ENCODE measurements at regions not wholly inside any gene's neighbourhood (a gene's known extent, or its start where the extent isn't known, plus 50 kb on each side); places are given as distances from the start of the nearest gene placed in this dataset.

GRCh38 chr5:173472164-173472563, 143.9 kb upstream of the STC2 start:
- no peak for DNase-seq (ENCODE audit: low read depth in 4 of 4, low spot score in 3 of 4)

DNA sequence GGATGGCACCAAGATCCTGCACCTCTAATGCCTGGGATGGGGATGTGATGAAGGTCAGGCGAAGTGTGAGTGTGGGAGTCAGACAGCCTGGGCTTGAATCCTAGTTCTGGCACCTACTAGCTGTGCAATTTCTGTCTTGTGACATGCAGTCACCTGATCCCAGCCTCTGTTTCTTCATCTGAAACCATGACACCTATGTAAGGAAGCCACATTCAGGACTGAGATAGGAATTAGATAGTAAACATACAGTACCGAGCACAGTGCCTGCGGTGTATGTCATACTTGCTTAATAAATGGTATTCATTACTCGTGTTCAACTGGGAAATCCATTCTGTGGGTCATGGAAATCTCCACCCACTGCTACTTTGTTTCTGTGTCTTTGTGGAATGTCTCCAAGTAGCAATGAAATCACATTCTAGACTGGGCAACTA, 140.6 kb upstream of the STC2 start:
- DNase-seq (ENCODE audit: low read depth in 4 of 4, low spot score in 3 of 4) = no peak

- no peak for DNase-seq (ENCODE audit: low read depth in 4 of 4, low spot score in 3 of 4)
These were observed 138.0 kb upstream of the STC2 start for GRCh38 chr5:173466227-173466626.

DNA sequence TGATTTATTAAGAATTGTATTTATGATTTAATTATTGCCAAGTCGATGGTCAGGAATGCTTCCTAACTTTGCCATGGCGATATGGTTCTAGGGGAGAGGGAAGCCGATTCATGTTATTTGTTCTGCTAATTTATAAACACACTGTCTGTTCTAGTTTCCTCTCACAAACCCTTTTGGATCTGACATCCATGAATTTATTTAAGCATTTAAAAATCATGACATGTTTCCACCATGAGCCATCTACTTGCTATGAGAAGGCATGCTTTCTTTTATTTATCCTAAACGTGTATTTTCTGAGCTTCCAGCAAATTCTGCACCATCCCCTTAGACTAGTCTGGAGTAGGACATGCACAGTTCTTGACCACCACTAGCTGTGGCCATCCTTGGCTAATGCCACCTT, 136.6 kb upstream of the STC2 start:
- DNase-seq (ENCODE audit: low read depth in 4 of 4, low spot score in 3 of 4) = no peak

DNA sequence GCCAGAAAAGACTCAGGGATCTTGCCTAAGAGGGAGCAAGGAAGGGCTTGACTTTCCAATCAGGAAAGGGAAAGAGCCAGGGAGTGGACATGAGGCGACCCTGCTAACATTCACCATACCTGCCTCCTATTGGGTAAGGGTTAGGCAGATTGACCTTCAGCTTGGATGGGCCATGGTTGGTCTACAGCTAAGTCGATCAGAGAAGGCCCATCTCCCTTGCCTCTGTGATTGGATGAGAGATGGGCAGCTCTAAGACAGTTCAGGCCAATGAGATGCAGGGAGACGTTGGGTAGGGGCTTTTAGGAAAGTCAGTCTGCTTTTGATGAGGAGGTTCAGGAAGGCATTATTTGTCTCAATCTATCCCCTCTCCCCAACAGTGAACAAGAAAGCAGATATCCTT, 135.0 kb upstream of the STC2 start:
- no peak for DNase-seq (ENCODE audit: low read depth in 4 of 4, low spot score in 3 of 4)

DNA sequence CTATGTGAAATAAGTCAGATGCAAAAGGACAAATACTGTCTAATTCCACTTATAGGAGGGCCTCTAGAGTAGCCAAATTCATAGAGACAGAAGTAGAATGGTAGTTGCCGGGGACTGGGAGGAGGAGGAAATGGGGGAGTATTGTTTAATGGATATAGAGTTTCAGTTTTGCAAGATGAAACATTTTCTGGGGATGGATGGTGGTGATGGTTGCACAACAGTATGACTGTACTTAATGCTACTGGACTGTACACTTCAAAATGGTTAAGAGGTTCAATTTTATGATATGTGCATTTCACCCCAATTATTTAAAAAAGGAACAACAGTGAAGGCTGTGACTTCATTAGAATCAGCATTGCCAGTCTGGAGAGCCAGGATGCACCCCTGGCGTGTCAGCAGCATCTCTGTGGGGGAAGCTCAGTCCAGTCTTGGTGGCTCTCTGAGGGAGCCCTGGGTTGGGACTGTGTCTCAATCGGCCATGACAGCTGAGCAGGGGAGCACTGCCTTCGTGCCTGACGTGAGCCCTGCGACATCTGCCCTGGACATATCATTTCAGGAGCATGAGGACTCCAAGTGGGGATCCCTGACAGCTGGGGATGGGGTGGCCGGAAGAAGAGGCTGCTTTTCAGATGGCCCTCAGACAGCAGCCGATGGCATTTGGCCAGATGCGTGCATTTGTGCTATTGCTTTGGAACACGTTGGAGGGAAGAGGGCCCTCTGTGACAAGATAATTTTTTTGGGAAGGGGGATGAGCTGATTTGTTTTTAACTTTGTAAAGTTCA, 130.8 kb upstream of the STC2 start:
- DNase-seq (ENCODE audit: low read depth in 4 of 4, low spot score in 3 of 4) = no peak

DNA sequence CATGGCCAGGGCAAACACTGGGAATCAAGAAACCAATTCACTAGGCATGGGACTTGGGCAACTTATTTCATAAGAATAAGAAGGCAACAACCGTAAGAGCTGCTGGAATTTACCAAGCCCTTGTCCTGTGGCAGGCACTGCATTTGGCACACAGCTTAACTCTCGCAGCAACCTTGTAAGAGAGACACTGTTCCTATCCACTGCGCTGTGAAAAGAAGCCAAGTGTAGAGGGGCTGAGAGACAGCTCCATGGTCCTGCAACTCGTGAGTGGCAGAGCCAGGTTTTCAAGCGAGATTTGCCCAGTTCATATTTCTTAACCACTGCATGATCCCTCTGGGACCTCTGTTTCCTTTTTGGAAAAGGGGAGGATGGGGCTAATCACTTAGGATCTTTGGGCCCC, 129.3 kb upstream of the STC2 start:
- DNase-seq (ENCODE audit: low read depth in 4 of 4, low spot score in 3 of 4) = no peak

DNA sequence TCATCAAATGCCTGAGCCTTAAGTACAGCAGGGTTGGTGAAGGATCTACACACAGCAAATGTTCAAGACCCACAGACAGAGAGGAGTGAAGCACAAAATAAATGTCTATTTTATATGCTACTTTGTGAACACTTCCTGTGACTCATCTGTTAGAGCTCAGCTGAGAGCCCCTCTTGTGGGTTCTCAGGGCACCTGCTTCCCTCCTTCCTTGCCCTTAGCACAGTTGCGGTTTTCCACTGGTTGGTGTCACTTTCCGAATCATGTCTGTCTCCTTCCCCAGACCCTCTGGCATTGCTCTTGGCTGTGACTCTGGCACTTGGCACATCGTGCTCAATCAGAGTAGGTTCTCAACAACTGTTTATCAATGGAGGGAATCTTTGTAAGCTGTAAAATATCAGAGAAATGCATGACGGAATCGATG, 128.5 kb upstream of the STC2 start:
- no peak for DNase-seq (ENCODE audit: low read depth in 4 of 4, low spot score in 3 of 4)

DNA sequence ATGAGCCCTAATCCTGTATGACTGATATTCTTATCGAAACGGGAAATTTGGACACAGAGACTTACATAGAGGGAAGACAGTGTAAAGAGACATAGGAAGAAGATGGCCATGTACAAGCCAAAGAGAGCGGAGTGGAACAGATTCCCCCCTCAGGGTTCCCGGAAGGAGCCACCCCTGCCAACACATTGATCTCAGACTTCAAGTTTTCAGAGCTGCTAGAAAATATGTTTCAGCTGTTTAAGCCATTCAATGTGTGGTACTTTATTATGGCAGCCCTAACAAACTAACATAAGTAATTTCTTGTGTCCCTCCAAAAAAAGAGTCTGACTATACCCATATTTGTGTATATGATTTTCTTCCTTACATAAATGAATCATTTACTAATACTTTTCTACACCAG, 128.0 kb upstream of the STC2 start:
- no peak for DNase-seq (ENCODE audit: low read depth in 4 of 4, low spot score in 3 of 4)

GRCh38 chr5:173455599-173455957, 127.4 kb upstream of the STC2 start:
- DNase-seq (ENCODE audit: low read depth in 4 of 4, low spot score in 3 of 4) = no peak

DNA sequence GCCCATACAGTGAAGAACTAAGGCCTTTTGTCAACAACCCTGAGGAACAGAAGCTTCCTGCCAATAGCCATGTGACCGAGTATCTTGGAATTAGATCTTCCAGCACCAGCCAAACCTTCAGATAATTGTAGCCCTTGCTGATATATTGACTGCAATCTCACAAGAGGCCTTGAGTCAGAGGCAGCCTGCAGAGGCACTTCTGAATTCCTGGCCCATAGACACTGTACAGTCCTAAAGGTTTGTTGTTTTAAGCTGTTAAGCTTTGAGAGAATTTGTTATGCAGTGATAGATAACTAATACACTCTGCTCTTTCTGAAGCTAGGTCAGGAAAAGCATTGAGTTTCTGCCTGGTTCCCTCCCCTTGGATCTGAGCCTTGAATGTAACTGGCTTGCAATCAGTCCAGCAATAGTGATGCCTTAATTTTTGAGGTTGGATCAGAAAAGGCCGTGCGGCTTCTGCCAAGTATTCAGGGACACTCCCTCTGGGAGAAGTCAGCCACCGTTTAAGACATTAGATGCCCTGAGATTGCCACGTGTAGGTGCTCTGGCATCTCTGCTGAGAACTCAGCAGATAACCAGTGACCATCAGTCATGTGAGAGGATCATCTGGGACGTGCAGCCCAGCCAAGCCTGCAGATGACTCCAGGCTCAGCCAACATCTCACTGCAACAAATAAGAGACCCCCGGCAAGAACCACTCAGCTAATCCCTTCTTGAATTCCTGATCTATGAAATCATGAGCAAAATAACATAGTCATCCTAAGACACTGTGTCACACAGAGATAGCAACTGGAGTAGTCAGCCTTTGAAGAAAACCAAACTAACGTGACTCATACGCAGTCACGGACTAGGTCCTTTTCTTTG, 126.8 kb upstream of the STC2 start:
- no peak for DNase-seq (ENCODE audit: low read depth in 4 of 4, low spot score in 3 of 4)

DNA sequence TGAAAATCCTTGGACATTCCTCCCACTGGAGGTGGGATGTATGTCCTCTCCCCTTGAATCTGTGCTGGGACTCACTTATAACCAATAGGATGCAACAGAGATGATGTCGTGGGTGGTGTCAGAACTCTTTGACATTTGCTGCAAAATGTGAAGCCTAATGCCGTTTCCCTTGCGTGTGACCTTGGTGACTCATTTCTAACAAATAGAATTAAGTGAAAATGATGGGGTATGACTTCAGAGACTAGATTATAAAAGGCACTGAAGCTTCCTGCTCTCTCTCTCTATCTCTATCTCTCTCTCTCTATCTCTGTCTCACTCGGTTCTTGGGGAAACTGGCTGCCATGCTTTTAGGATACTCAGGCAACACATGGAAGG, 126.1 kb upstream of the STC2 start:
- no peak for DNase-seq (ENCODE audit: low read depth in 4 of 4, low spot score in 3 of 4)

- DNase-seq (ENCODE audit: low read depth in 4 of 4, low spot score in 3 of 4) = no peak
These were observed 125.0 kb upstream of the STC2 start for GRCh38 chr5:173453167-173453566.

GRCh38 chr5:173452119-173452905, 124.1 kb upstream of the STC2 start:
- DNase-seq (ENCODE audit: low read depth in 4 of 4, low spot score in 3 of 4) = no peak

DNA sequence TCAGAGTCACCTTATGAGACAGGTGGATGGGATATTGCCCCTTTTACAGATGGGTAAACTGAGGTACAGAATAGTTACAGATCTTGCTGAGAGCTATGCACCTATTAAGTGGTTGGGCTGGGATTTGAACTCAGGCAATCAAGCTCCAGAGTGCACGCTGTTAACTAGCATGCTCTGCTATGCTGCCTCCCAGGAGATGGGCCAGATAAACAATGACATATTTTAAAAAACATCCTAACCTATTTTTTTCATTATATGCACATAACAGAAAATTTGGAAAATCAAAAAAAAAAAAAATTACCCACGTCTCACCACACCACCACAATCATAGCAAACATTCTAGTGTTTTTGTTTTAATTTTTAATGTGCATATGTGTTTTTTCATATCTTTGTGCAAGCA, 123.4 kb upstream of the STC2 start:
- DNase-seq (ENCODE audit: low read depth in 4 of 4, low spot score in 3 of 4) = no peak

GRCh38 chr5:173451031-173451430, 122.8 kb upstream of the STC2 start:
- no peak for DNase-seq (ENCODE audit: low read depth in 4 of 4, low spot score in 3 of 4)

GRCh38 chr5:173450188-173450587, 122.0 kb upstream of the STC2 start:
- no peak for DNase-seq (ENCODE audit: low read depth in 4 of 4, low spot score in 3 of 4)

GRCh38 chr5:173448856-173449255, 120.6 kb upstream of the STC2 start:
- no peak for DNase-seq (ENCODE audit: low read depth in 4 of 4, low spot score in 3 of 4)

- no peak for DNase-seq (ENCODE audit: low read depth in 4 of 4, low spot score in 3 of 4)
These were observed 115.8 kb upstream of the STC2 start for GRCh38 chr5:173443971-173444370.

- no peak for DNase-seq (ENCODE audit: low read depth in 4 of 4, low spot score in 3 of 4)
These were observed 112.9 kb upstream of the STC2 start for GRCh38 chr5:173441053-173441628.

DNA sequence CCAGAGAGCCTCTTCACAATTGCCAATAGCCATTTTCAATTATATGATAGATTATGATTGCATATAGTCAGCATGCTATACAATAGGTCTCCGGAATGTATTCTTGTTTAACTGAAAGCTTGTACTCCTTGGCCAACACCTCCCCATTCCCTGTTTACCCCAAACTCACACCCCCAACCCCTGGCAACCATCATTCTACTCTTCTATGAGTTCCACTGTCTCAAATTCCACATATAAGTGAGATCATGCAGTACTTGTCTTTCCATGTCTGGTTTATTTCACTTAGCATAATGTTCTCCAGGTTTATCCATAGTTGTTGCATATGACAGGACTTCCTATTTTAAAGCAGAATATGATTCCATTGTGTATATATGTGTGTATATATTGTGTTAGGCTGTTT, 110.7 kb upstream of the STC2 start:
- no peak for DNase-seq (ENCODE audit: low read depth in 4 of 4, low spot score in 3 of 4)

Measured in right renal pelvis (tissue), 4 donors.